NCI-H187 (cell line): ENCODE measurements at regions not wholly inside any gene's neighbourhood (a gene's known extent, or its start where the extent isn't known, plus 50 kb on each side); places are given as distances from the start of the nearest gene placed in this dataset.

Experiments used
- DNase-seq, 2 experiments: peaks; one replicate each; lab custom pipeline; 2025; lab: John Stamatoyannopoulos, UW

DNA sequence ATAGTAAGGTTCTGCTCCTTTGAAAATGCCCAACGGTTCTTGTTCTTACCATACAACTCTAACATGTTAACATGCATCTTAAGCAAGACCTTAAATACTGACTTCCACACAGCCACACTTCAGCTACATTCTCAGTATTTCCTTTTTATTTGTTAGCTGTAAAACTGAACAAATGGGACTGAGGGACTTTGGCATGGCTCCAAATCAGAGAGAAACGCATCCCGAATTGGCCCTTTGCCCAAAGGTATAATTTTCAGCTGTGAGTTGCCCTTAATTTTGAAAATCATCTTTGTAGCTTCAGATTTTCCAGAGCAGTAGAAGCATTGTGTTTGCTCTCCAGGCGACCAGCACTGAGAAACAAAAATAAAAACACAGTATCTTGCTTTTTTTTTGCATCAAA, 56.4 kb downstream of the NEUROD6 start:
- DNase-seq = no peak

GRCh38 chr7:31271641-31272405, 68.7 kb downstream of the NEUROD6 start:
- DNase-seq = no peak

DNA sequence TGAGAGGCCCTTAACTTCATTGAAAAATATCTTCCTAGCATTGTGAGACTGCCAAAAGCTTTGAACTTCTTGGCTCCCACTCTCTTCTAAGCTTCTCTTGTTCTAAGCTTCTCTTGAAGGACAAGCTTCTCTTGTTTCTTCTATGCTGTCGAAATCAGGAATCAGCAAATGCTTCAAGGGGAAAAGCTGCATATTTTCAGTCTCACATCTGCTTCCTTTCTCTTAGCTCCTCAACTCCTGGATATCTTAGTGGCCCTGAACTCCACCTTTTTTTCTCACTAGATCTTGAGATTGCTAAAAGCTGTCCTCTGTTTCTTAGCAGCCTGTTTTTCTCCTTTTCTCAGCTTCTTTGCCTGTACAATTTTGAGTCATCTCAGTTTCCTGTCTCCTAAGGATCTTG, 73.0 kb downstream of the NEUROD6 start:
- no peak for DNase-seq

DNA sequence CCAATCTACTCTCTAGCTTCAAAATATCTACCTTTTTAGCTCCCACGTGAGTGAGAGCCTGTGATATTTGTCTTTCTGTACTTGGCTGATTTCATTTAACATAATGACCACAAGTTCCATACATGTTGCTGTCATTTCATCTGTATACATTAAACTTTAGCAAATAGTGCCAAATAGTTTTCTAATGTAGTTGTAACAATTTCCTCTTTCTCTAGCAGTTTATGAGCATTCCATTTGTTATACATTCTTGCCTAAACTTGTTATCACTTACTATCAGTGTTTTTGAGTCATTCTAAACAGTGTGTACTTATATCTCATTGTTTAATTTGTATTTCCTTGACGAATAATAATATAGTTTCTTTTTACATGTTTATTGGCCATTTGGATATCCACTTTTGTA, 77.2 kb downstream of the NEUROD6 start:
- no peak for DNase-seq

DNA sequence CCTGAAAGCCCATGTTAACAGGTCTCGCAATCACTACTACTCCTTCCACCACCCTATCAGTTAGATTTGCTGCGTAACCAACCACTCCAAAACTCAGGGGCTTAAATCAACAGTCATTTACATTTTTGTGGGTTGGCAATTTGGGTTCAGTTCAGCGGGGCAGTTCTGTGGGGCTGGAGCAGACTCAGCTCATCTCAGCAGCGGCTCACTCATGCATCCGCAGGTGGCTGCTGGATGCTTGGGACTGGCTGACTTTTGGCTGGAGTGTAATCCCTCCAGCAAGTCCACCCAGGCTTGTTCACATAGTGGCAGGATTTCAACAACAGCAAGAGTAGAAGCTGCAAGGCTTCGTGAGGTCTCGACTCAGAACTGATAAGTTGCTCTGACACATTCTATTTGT, 79.2 kb downstream of the NEUROD6 start:
- no peak for DNase-seq

DNA sequence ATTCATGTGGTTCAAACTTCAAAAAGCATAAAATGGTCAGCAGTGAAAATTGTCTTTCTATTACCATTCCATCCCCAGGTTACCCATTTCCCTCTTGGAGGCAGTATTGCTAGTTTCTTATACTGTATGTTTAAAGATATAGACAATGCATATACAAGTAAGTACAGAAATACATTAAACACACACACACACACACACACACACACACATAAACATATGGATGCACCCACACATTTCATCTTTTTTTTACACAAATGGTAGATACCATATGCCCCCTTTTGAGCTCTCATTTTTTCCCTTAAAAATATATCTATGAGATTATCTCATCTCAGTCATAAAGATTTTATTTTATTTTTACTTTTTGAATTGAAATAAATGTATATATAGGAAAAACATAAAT, 79.7 kb downstream of the NEUROD6 start:
- no peak for DNase-seq

DNA sequence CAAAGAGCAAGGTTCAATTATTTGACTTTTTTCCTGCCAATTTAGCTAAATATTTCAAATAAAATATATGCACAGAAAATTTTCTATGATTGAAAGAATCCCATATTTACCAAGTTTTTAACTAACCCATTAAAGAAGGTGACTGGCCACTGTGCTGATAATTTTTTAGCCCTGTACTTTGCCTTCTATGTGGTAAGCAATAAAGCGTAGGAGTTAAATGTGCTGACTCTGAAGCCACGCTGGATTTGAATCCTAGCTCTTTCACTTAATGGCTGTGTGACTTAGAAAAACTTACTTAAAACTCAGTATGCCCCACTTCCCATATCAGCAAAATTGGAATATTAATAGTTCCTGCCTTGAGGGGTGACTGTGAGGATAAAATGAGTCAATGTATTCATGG, 82.1 kb downstream of the NEUROD6 start:
- no peak for DNase-seq

DNA sequence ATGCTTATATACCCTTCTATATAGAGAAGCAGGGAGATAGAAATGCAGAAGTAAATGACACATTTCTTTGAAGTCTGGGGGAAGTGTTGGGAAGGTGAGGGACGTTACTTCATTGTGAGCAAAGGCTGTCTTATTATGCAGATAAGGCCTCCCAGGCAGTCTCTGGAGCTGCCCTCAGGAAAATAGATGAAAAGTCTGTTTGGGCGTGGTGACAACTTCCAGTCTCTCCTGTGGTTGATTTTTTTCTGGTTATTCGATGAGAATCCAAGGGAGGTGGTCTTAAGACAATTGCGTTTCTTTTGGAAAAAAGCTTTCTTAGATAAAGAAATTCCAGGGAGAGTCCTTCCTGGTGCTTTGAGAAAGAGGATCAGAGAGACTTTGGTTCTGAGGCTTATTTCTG, 84.0 kb downstream of the NEUROD6 start:
- no peak for DNase-seq

- no peak for DNase-seq
Observed at GRCh38 chr7:31254926-31255325, 85.6 kb downstream of the NEUROD6 start.

DNA sequence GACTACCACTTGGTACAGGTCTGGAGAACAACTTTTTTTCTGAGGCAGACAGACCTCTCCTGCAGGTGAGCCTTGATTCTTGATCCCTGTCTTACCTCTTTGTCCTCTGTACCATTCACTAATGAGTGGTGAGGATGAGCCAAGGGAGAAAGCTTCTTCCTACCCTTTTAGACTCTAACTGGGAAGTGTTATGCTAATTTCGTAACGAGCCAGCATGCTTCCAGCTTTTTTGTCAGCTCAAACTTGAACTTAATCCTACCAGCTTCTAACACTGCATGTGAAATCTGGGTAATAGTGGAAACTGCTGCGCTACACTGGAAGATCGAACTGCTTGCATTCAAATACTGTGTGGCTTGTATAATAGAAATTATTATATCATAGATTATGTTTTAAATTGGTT, 87.0 kb downstream of the NEUROD6 start:
- no peak for DNase-seq

DNA sequence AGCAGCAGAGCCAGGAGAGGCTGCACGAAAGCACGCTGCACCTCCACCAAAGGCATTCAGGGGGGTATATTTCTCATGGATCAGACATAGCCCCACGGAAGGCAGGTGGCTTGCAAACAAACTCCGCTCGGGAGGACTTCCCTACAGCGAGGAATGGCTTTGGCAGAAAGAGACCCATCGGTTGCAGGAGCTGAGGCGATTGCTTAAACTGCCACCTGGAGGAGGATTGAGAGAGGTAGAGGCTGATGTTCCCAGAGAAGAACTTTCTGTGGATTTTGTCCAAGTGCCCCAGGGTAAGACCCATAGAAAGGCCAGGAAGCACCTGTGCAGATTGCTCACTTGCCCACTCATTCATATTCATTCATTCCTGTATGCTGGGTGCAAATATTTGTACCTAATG, 89.1 kb downstream of the NEUROD6 start:
- no peak for DNase-seq

DNA sequence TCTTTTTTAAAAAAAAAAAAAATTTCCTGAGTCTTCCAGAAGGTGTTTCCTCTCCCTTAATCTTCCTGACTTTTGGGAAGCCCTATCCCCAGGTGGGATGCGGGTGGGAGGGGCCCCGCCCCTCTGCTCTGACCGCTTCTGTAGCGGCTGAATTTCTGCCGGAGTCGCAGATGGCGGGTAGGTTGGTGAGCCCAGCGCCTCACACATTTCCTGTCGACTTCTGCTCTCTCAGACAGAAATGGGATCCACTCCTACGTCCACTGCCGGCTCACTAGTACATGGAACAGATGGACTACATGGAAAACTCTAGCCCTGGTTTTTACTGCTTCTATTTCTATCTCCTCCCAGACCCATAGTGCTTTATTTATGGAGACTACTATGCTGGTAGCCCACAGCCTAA, 90.9 kb downstream of the NEUROD6 start:
- no peak for DNase-seq

- no peak for DNase-seq
Observed at GRCh38 chr7:31236868-31237267, 103.7 kb downstream of the NEUROD6 start.

GRCh38 chr7:31234836-31235605, 105.5 kb downstream of the NEUROD6 start:
- no peak for DNase-seq

DNA sequence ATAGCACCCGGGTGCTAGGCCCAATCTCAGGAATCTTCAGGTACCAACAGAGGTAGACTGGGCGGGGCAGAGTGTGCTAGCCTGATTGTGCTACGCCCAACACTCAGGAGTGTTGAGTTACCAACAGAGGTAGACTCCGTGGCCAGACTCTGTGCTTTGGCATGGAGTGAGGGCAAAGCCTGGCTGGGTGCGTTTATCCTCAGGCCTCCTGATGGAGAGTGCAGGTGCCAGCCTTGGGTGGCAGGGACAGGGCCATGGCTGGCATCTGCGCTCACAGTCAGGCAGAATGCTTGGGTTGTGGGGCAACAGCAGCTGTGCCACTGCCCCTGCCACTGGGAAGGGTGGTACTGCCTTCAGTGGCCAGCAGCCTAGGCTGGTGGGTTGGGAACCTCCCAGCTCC, 111.6 kb downstream of the NEUROD6 start:
- DNase-seq = no peak

GRCh38 chr7:31214751-31215150, 125.8 kb downstream of the NEUROD6 start:
- no peak for DNase-seq

- DNase-seq = no peak
Observed at GRCh38 chr7:31211281-31211680, 129.2 kb downstream of the NEUROD6 start.

DNA sequence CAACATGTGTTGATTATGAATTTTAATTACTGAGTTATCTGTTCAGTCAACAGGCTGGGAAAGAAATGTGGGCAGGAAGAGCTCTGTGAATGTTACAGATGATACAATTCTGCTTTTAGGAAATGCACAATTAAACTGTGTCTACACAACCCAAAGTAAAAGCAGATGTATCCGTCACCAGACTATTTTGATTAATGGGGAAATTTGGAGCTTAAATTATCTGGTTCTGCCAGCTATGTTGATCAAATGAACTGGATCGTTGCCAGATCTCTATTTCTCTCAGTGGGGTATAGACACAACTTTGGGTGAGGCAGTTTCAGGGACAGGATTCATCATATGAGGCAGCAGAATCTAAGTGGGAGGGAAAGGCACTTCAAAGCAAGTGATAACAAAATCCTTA, 136.5 kb downstream of the NEUROD6 start:
- DNase-seq = no peak

DNA sequence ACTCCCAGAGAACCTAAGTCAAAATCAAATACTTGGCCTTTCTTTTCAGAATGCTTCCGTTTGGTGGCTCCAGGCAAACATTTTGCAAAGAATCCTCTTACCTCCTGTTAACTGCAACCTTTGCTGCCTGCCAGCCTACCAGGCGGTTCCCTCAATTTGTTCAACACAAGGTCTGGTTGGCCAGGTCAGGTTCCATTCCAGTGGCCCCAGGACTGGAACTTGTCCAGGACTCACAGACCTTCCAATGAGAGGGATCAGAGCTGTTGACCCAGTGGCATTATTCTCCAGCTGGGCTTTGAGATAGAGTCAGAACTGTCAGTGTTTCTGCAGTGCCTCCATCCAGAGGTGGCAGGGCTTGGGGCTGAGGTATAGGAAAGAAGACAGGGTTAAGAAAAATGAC, 137.0 kb downstream of the NEUROD6 start:
- DNase-seq = no peak

- DNase-seq = no peak
Observed at GRCh38 chr7:31202801-31203200, 137.7 kb downstream of the NEUROD6 start.

- DNase-seq = peak in 1 of 2 experiments; percentile 24
Observed at GRCh38 chr7:31192986-31193385, 140.9 kb downstream of the ADCYAP1R1 start.

DNA sequence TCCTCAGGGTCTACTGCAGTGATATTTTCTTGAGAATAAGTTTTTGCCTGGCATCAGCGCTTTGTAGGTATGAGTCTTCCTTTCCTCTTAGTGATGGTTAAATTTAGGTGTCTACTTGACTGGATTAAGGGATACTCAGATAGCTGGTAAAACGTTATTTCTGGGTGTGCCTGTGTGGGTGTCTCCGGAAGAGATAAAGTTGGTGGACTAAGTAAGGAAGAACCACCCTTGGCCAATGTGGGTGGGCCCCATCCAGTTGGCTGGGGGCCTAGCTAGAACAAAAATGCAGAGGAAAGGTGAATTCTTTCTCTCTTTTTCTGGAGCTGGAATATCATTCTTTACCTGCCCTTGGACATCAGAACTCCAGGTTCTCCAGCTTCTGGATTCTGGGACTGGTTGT, 138.8 kb downstream of the ADCYAP1R1 start:
- no peak for DNase-seq

DNA sequence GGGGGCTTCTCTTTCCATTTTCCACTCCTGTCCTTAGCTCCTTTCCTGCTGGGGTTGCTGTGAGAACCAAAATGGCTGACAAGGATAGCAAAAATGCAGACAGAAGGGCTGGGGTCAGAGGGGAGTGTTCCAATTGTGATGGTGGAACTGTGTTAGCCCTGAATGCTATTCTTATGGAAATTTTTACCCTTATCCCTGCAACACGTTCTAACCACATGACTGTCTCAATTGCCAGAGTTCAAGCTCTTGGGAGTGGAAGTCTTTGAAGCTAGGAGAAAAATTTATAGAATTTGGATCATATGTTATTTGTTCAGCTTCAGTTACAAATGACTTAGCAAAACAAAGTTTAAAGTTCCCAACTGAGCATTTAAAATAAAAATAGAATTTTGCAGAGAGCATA, 134.1 kb downstream of the ADCYAP1R1 start:
- no peak for DNase-seq

DNA sequence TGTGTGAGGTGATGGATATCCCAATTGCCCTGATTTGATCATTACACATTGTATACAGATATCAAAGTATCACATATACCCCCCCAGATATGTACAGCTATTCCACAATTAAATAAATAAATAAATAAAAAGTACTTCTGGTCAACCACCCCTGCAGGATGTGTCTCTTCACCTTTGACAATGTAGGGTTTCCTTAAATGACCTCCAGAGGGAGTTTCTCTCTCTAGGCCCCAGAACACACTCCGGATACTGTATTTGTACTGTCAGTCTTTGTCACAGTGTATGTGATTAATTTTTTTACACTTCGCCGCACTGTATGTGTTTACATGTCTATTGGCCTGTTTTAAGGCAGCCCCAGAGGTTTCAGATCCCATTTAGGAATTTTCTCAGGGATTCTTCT, 123.6 kb downstream of the ADCYAP1R1 start:
- DNase-seq = no peak
